Spleen (tissue), 11 donors: ENCODE measurements at regions not wholly inside any gene's neighbourhood (a gene's known extent, or its start where the extent isn't known, plus 50 kb on each side); places are given as distances from the start of the nearest gene placed in this dataset.

Experiments
- DNase-seq: peaks from one replicate; pipeline ENCODE4 v3.0.0-alpha.2; 2020
- H3K27ac ChIP-seq, 8 donors: fragments of 200-600 bp; sonication (generic) in 7 of 8; 1 replicate in 4 of 8; 2 replicates in 4 of 8; pipeline versions ENCODE4 v1.5.0 to v1.8.0; 2016 to 2021; ENCODE audit warnings: inconsistent platforms in 4 of 8, mild to moderate bottlenecking in 4 of 8, moderate library complexity in 1 of 8
- H3K27me3 ChIP-seq, 7 donors: fragments of 200-600 bp; sonication (generic) in 6 of 7; replicated peaks in 1 of 7; 1 replicate in 4 of 7; 2 replicates in 3 of 7; pipeline versions ENCODE4 v1.5.0 to v1.8.0; 2016 to 2021; ENCODE audit warnings: inconsistent platforms in 3 of 7, mild to moderate bottlenecking in 1 of 7
- H3K36me3 ChIP-seq, 6 donors: fragments of 200-600 bp; sonication (generic) in 5 of 6; 1 replicate in 4 of 6; 2 replicates in 2 of 6; pipeline versions ENCODE4 v1.5.0 to v1.8.0; 2016 to 2021; ENCODE audit warnings: inconsistent platforms in 2 of 6
- H3K4me1 ChIP-seq, 6 donors: fragments of 200-600 bp; sonication (generic) in 5 of 6; 1 replicate in 3 of 6; 2 replicates in 3 of 6; pipeline versions ENCODE4 v1.5.0 to v1.8.0; 2016 to 2021; ENCODE audit warnings: inconsistent platforms in 3 of 6
- H3K4me3 ChIP-seq, 8 donors: fragments of 200-600 bp; sonication (generic) in 7 of 8; 1 replicate in 4 of 8; 2 replicates in 4 of 8; pipeline versions ENCODE4 v1.5.0 to v1.8.0; 2016 to 2021; ENCODE audit warnings: inconsistent platforms in 4 of 8, mild to moderate bottlenecking in 4 of 8, moderate library complexity in 2 of 8
- H3K9me3 ChIP-seq, 8 donors: fragments of 200-600 bp; sonication (generic) in 7 of 8; 1 replicate in 4 of 8; 2 replicates in 4 of 8; pipeline versions ENCODE4 v1.5.0 to v1.8.0; 2016 to 2021; ENCODE audit warnings: inconsistent platforms in 4 of 8
- POLR2A ChIP-seq, 3 donors: fragments of 450-650 bp; IDR thresholded peaks; one replicate each; pipeline ENCODE4 v1.5.1; 2017; ENCODE audit warnings: antibody characterized with exemption in 3 of 3, mild to moderate bottlenecking in 1 of 3
- POLR2AphosphoS5 ChIP-seq, 3 donors: sonication (generic); formaldehyde crosslinking; IDR thresholded peaks; one replicate each; pipeline ENCODE4 v1.5.1; 2017; ENCODE audit warnings: antibody characterized with exemption in 3 of 3
- WGBS, 5 donors: extraction: QIAGEN DNeasy Blood & Tissue Kit in 3 of 5; methylation state at CpG; one replicate each; pipeline versions ENCODE4 v1.1.5 to v1.1.7; 2013 to 2018; 5-methylcytosine and 5-hydroxymethylcytosine counted together
- intact Hi-C: fragments of 100-400 bp; cut with DNase I; formaldehyde crosslinking; loops from one replicate; pipeline ENCODE4 v1.15.0; 2023; ENCODE audit warnings: low total_unique reads
- TF ChIP-seq, protein P1 (sequence below), 11 experiments: fragments of 200-600 bp in 7 of 11; fragments of 450-650 bp in 4 of 11; sonication (generic) in 4 of 11; IDR thresholded peaks in 8 of 11; conservative IDR thresholded peaks in 3 of 11; 1 replicate in 7 of 11; 2 replicates in 4 of 11; pipeline versions ENCODE4 v1.4.0 to v1.8.0; 2016 to 2021; ENCODE audit warnings: antibody characterized with exemption in 11 of 11, inconsistent platforms in 4 of 11, mild to moderate bottlenecking in 1 of 11
- donor health status: healthy with polysubstance abuse.
- donor health status: DM: no; HTN: no; CAD: no; lungs with moderate emphysema.
- donor health status: DM: no; HTN: no; CAD: no.
- donor health status: Bipolar disorder and iron deficiency.
- donor health status: healthy.
- donor health status: DM: no; HTN: no; CAD: no.
- donor health status: DM: yes; HTN: yes; CAD: no.

- Histone ChIP-seq H3K4me1 (no peaks in the 10 kb centered on the region), H3K27ac (no peak overlapping the region), H3K27me3 (no peaks in the 10 kb centered on the region), H3K4me3 (no peak overlapping the region), H3K36me3 (no peaks in the 10 kb centered on the region), H3K9me3 (peaks cover 0 to 62% (median 16%) of the 10 kb centered on the region in 8 donors)
- intact Hi-C loops = no loop called here
- 87 to 96% (median 90%) methylated on average over 1 of the region's 1 CpG for WGBS, 5 donors
- TF ChIP-seq, protein P1, sequence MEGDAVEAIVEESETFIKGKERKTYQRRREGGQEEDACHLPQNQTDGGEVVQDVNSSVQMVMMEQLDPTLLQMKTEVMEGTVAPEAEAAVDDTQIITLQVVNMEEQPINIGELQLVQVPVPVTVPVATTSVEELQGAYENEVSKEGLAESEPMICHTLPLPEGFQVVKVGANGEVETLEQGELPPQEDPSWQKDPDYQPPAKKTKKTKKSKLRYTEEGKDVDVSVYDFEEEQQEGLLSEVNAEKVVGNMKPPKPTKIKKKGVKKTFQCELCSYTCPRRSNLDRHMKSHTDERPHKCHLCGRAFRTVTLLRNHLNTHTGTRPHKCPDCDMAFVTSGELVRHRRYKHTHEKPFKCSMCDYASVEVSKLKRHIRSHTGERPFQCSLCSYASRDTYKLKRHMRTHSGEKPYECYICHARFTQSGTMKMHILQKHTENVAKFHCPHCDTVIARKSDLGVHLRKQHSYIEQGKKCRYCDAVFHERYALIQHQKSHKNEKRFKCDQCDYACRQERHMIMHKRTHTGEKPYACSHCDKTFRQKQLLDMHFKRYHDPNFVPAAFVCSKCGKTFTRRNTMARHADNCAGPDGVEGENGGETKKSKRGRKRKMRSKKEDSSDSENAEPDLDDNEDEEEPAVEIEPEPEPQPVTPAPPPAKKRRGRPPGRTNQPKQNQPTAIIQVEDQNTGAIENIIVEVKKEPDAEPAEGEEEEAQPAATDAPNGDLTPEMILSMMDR (IDR thresholded peaks at IDR 0.05 in 8 of 11, conservative IDR thresholded peaks at IDR 0.05 in 3 of 11) = no peak
- TF ChIP-seq POLR2A (IDR thresholded peaks at IDR 0.05) = no peak
- TF ChIP-seq POLR2AphosphoS5 (IDR thresholded peaks at IDR 0.05) = no peak
- DNase-seq = no peak
Observed at GRCh38 chr13:92963029-92963428, 263.6 kb upstream of the GPC6 start.

GRCh38 chr13:92966341-92966740, 260.3 kb upstream of the GPC6 start:
- Histone ChIP-seq H3K4me1 (no peaks in the 10 kb centered on the region), H3K4me3 (no peak overlapping the region), H3K27me3 (no peaks in the 10 kb centered on the region), H3K36me3 (no peaks in the 10 kb centered on the region), H3K27ac (no peak overlapping the region), H3K9me3 (peaks cover 0 to 37% (median 7%) of the 10 kb centered on the region in 8 donors)
- 90 to 95% (median 92%) methylated on average over 8 of the region's 8 CpGs for WGBS, 5 donors
- no peak for DNase-seq
- intact Hi-C loops = no loop called here
- TF ChIP-seq POLR2A (IDR thresholded peaks at IDR 0.05) = no peak
- TF ChIP-seq POLR2AphosphoS5 (IDR thresholded peaks at IDR 0.05) = no peak
- TF ChIP-seq, protein P1 (IDR thresholded peaks at IDR 0.05 in 8 of 11, conservative IDR thresholded peaks at IDR 0.05 in 3 of 11) = no peak

- Histone ChIP-seq H3K36me3 (no peaks in the 10 kb centered on the region), H3K9me3 (peaks cover 0 to 32% (median 6%) of the 10 kb centered on the region in 8 donors), H3K4me1 (no peaks in the 10 kb centered on the region), H3K4me3 (no peak overlapping the region), H3K27me3 (no peaks in the 10 kb centered on the region), H3K27ac (no peak overlapping the region)
- TF ChIP-seq, protein P1 (IDR thresholded peaks at IDR 0.05 in 8 of 11, conservative IDR thresholded peaks at IDR 0.05 in 3 of 11) = no peak
- no peak for TF ChIP-seq POLR2AphosphoS5 (IDR thresholded peaks at IDR 0.05)
- TF ChIP-seq POLR2A (IDR thresholded peaks at IDR 0.05) = no peak
- DNase-seq = no peak
- intact Hi-C loops = no loop called here
- 73 to 86% (median 76%) methylated on average over 6 of the region's 6 CpGs for WGBS, 5 donors
Observed at GRCh38 chr13:92966900-92967299, 259.7 kb upstream of the GPC6 start.

DNA sequence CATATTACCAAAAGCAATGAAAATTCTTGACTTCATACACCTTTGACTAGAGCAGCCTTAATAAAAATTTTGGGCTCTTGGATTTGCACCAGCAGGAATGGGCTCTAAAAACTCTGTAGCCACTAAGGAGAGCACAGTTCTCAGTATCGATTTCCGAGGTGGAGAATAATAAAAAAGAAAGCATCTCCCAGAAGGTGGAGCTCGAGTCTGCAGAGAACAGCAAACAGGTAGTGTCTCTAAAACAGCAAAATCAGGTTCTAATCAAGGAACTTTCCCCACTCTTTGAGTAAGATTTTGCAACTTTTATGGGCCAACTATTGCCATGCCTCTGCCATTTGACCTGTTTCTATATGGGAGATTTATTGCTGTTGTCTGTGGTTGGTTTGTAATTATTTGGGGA, 258.7 kb upstream of the GPC6 start:
- intact Hi-C loops = no loop called here
- H3K9me3 ChIP-seq = peaks cover 0 to 31% (median 6%) of the 10 kb centered on the region in 8 donors
- no peaks in the 10 kb centered on the region for H3K36me3 ChIP-seq
- 73 to 83% (median 78%) methylated on average over 3 of the region's 3 CpGs for WGBS, 5 donors
- TF ChIP-seq, protein P1 (IDR thresholded peaks at IDR 0.05 in 8 of 11, conservative IDR thresholded peaks at IDR 0.05 in 3 of 11) = no peak
- TF ChIP-seq POLR2A (IDR thresholded peaks at IDR 0.05) (no peak), POLR2AphosphoS5 (IDR thresholded peaks at IDR 0.05) (no peak)
- no peaks in the 10 kb centered on the region for H3K4me1 ChIP-seq
- H3K4me3 ChIP-seq = no peak overlapping the region
- H3K27ac ChIP-seq = no peak overlapping the region
- DNase-seq = no peak
- no peaks in the 10 kb centered on the region for H3K27me3 ChIP-seq
